GM18519 (cell line): ENCODE measurements at regions not wholly inside any gene's neighbourhood (a gene's known extent, or its start where the extent isn't known, plus 50 kb on each side); places are given as distances from the start of the nearest gene placed in this dataset.

Source experiments
- ATAC-seq: cut with Tn5 transposase; IDR thresholded peaks from one replicate; pipeline ENCODE4 v1.9.1; 2021; ENCODE audit warnings: mild to moderate bottlenecking, moderate library complexity; ENCODE audit not compliant: unreplicated experiment, low FRiP score

- no peak for ATAC-seq
Measured at GRCh38 chr10:33820531-33820930, 486.1 kb upstream of the NRP1 start.

- ATAC-seq, result no peak
Measured at GRCh38 chr10:33819206-33819605, 484.7 kb upstream of the NRP1 start.

- no peak for ATAC-seq
Measured at GRCh38 chr10:33818343-33818742, 483.9 kb upstream of the NRP1 start.

GRCh38 chr10:33817605-33818004 is 483.1 kb upstream of the NRP1 start:
- no peak for ATAC-seq

GRCh38 chr10:33815776-33816175 is 481.3 kb upstream of the NRP1 start:
- ATAC-seq, result no peak

- ATAC-seq, result no peak
Measured at GRCh38 chr10:33813871-33814270, 479.4 kb upstream of the NRP1 start.

- no peak for ATAC-seq
Measured at GRCh38 chr10:33813415-33813814, 478.9 kb upstream of the NRP1 start.

GRCh38 chr10:33812586-33812985 is 478.1 kb upstream of the NRP1 start:
- ATAC-seq, result no peak

- ATAC-seq, result no peak
Measured at GRCh38 chr10:33810986-33811385, 476.5 kb upstream of the NRP1 start.

- no peak for ATAC-seq
Measured at GRCh38 chr10:33809732-33810131, 475.3 kb upstream of the NRP1 start.

GRCh38 chr10:33808475-33808874 is 474.0 kb upstream of the NRP1 start:
- no peak for ATAC-seq

- ATAC-seq, result no peak
Measured at GRCh38 chr10:33807531-33808359, 473.3 kb upstream of the NRP1 start.

GRCh38 chr10:33805831-33806230 is 471.4 kb upstream of the NRP1 start:
- ATAC-seq, result no peak

GRCh38 chr10:33804584-33804983 is 470.1 kb upstream of the NRP1 start:
- no peak for ATAC-seq

- no peak for ATAC-seq
Measured at GRCh38 chr10:33803248-33803647, 468.8 kb upstream of the NRP1 start.

- no peak for ATAC-seq
Measured at GRCh38 chr10:33802566-33802965, 468.1 kb upstream of the NRP1 start.

- ATAC-seq, result no peak
Measured at GRCh38 chr10:33801705-33802104, 467.2 kb upstream of the NRP1 start.

- no peak for ATAC-seq
Measured at GRCh38 chr10:33800986-33801385, 466.5 kb upstream of the NRP1 start.

GRCh38 chr10:33800545-33800944 is 466.1 kb upstream of the NRP1 start:
- ATAC-seq, result no peak

- ATAC-seq, result no peak
Measured at GRCh38 chr10:33799944-33800323, 465.5 kb upstream of the NRP1 start.

GRCh38 chr10:33799281-33799943 is 464.9 kb upstream of the NRP1 start:
- no peak for ATAC-seq

GRCh38 chr10:33798754-33799153 is 464.3 kb upstream of the NRP1 start:
- ATAC-seq, result no peak
